ENCODE measurements at regions not wholly inside any gene's neighbourhood (a gene's known extent, or its start where the extent isn't known, plus 50 kb on each side); places are given as distances from the start of the nearest gene placed in this dataset.

DNA sequence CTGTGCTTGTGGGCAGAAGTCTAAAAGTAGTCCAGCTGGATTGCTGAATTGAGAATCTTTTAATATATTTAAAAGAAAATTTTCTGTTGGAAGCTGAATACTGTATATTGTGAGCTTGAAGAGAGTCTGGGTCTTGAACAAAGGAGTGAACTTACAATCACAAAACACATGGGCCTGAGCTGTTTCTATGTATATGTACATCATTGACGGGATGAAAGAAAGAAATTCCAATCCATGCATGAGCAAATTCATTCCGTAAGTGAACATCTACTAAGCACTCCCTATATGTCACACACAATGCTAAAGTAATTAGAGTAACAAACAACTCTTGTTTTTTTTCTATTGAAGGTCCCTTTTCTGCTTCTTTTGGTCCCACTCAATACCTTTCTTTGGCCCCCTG lies 331.0 kb downstream of the HS3ST1 start:
- TF ChIP-seq CTCF (IDR thresholded peaks at IDR 0.05) (no peak), POLR2A (IDR thresholded peaks at IDR 0.05) (no peak)

Data from body of pancreas (tissue), 4 donors.